HCT116 (cell line): ENCODE measurements at regions not wholly inside any gene's neighbourhood (a gene's known extent, or its start where the extent isn't known, plus 50 kb on each side); places are given as distances from the start of the nearest gene placed in this dataset.

Experiments used
- ATAC-seq: fragments of 200-7000 bp; cut with Tn5 transposase; 2 replicates; pipeline ENCODE4 v1.9.1; 2020; ENCODE audit warnings: mild to moderate bottlenecking, moderate library complexity
- BruUV-seq: library from RNA; stranded (reverse); fragments of 400-500 nt; replicated peaks from 2 replicates; lab custom pipeline; 2021; lab: Mats Ljungman, UMichigan
- CTCF ChIA-PET: fragments of 300-600 bp; sonication (Branson Sonifier 250); formaldehyde crosslinking; loops from one replicate; lab custom pipeline; 2021; ENCODE audit warnings: antibody characterized with exemption; lab: Charles Lee
- POLR2A ChIA-PET: fragments of 300-600, 350-600 bp; sonication (Branson Sonifier 250); formaldehyde crosslinking; loops from one replicate; lab custom pipeline; 2021; ENCODE audit warnings: antibody characterized with exemption; lab: Charles Lee
- RAD21 ChIA-PET, 2 experiments: fragments of 300-600 bp; sonication (Branson Sonifier 250); formaldehyde crosslinking; loops; one replicate each; lab custom pipeline; 2023; ENCODE audit warnings: low total read pairs in 2 of 2; ENCODE audit not compliant: uncharacterized antibody in 2 of 2, unreplicated experiment in 2 of 2, low non-redundant PET in 1 of 2; lab: Charles Lee
- DNase-seq: peaks from one replicate; pipeline ENCODE4 v3.0.0-alpha.2; 2010; ENCODE audit warnings: low read depth, low spot score
- H2AFZ ChIP-seq: fragments of 200-600 bp; shearing (Covaris generic), sonication (generic); 2 replicates; pipeline ENCODE4 v1.6.1; 2017; ENCODE audit warnings: low read depth, mixed run types, mixed read lengths, antibody characterized with exemption, low read length; ENCODE audit not compliant: poor library complexity, severe bottlenecking
- H3K27ac ChIP-seq: 2 replicates; pipeline ENCODE4 v1.5.1; 2012; ENCODE audit warnings: low read depth, low read length
- H3K27me3 ChIP-seq: fragments of 200-600 bp; sonication (generic); 2 replicates; pipeline ENCODE4 v1.6.1; 2016; ENCODE audit warnings: mixed run types, low read length, mixed read lengths; ENCODE audit not compliant: insufficient read depth
- H3K36me3 ChIP-seq, 2 experiments: fragments of 200-500 bp in 1 of 2; fragments of 200-600 bp in 1 of 2; sonication (Bioruptor generic) in 1 of 2; sonication (generic) in 1 of 2; 2 replicates each; pipeline versions ENCODE4 v1.5.1 to v1.6.1; 2014 to 2016; ENCODE audit warnings: low read length in 2 of 2, inconsistent platforms in 1 of 2, mixed read lengths in 1 of 2, mixed run types in 1 of 2; ENCODE audit not compliant: insufficient read depth in 2 of 2, control insufficient read depth in 1 of 2
- H3K4me1 ChIP-seq, 2 experiments: fragments of 200-600 bp in 1 of 2; sonication (generic) in 1 of 2; 2 replicates each; pipeline versions ENCODE4 v1.5.1 to v1.6.1; 2012 to 2017; ENCODE audit warnings: low read length in 2 of 2, inconsistent platforms in 1 of 2, mild to moderate bottlenecking in 1 of 2, mixed read lengths in 1 of 2, mixed run types in 1 of 2, moderate library complexity in 1 of 2; ENCODE audit not compliant: insufficient read depth in 2 of 2, control insufficient read depth in 1 of 2
- H3K4me2 ChIP-seq: fragments of 200-600 bp; sonication (generic); 2 replicates; pipeline ENCODE4 v1.6.1; 2017; ENCODE audit warnings: mixed run types, low read length, mixed read lengths
- H3K4me3 ChIP-seq, 2 experiments: fragments of 200-600 bp in 1 of 2; sonication (generic) in 1 of 2; replicated peaks in 1 of 2; 2 replicates each; pipeline ENCODE4 v1.5.1; 2011 to 2016; ENCODE audit warnings: low read length in 2 of 2, control low read depth in 1 of 2, low read depth in 1 of 2, mild to moderate bottlenecking in 1 of 2, mixed read lengths in 1 of 2, mixed run types in 1 of 2
- H3K79me2 ChIP-seq: fragments of 200-600 bp; sonication (generic); 2 replicates; pipeline ENCODE4 v1.6.1; 2017; ENCODE audit warnings: mild to moderate bottlenecking, mixed run types, low read length, moderate library complexity, mixed read lengths; ENCODE audit not compliant: insufficient read depth
- H3K9ac ChIP-seq: fragments of 200-600 bp; sonication (generic); 2 replicates; pipeline ENCODE4 v1.6.1; 2016; ENCODE audit warnings: low read length, mixed read lengths
- H3K9me2 ChIP-seq: fragments of 200-600 bp; sonication (generic), shearing (Covaris generic); 2 replicates; pipeline ENCODE4 v1.6.1; 2017; ENCODE audit warnings: mixed run types, mild to moderate bottlenecking, moderate library complexity; ENCODE audit not compliant: insufficient read depth
- H3K9me3 ChIP-seq, 2 experiments: fragments of 200-500 bp in 1 of 2; fragments of 200-600 bp in 1 of 2; sonication (Bioruptor generic) in 1 of 2; sonication (generic) in 1 of 2; 2 replicates each; pipeline ENCODE4 v1.6.1; 2014 to 2017; ENCODE audit warnings: low read length in 2 of 2, mixed read lengths in 2 of 2, inconsistent platforms in 1 of 2, low read depth in 1 of 2, mild to moderate bottlenecking in 1 of 2, mixed run types in 1 of 2, moderate library complexity in 1 of 2; ENCODE audit not compliant: control insufficient read depth in 1 of 2, insufficient read depth in 1 of 2
- H4K20me1 ChIP-seq: fragments of 200-600 bp; sonication (generic), shearing (Covaris generic); 2 replicates; pipeline ENCODE4 v1.6.1; 2017; ENCODE audit warnings: mixed run types, mild to moderate bottlenecking, moderate library complexity; ENCODE audit not compliant: insufficient read depth
- CBX3 ChIP-seq: IDR thresholded peaks from 2 replicates; pipeline ENCODE4 v1.6.1; 2012; ENCODE audit warnings: low read depth
- CEBPB ChIP-seq: IDR thresholded peaks from 2 replicates; pipeline ENCODE4 v1.6.1; 2012; ENCODE audit warnings: low read depth
- ELF1 ChIP-seq: IDR thresholded peaks from 2 replicates; pipeline ENCODE4 v1.6.1; 2012; ENCODE audit warnings: low read depth, borderline replicate concordance
- EZH2 ChIP-seq: fragments of 200-600 bp; sonication (generic); IDR thresholded peaks from 2 replicates; pipeline ENCODE4 v1.6.1; 2017; ENCODE audit warnings: antibody characterized with exemption, mixed run types
- EZH2phosphoT487 ChIP-seq: fragments of 200-600 bp; IDR thresholded peaks from 2 replicates; pipeline ENCODE4 v1.6.1; 2018; ENCODE audit warnings: antibody characterized with exemption, borderline replicate concordance
- FOSL1 ChIP-seq: IDR thresholded peaks from 2 replicates; pipeline ENCODE4 v1.6.1; 2012; ENCODE audit warnings: low read depth
- POLR2A ChIP-seq: IDR thresholded peaks from 2 replicates; pipeline ENCODE4 v1.7.0; 2011; ENCODE audit warnings: borderline replicate concordance; ENCODE audit not compliant: insufficient read depth, insufficient read length; ENCODE audit errors: extremely low read depth
- POLR2AphosphoS5 ChIP-seq: IDR thresholded peaks from 2 replicates; pipeline ENCODE4 v1.6.1; 2011; ENCODE audit warnings: mild to moderate bottlenecking, low read depth, low read length, moderate library complexity
- SP1 ChIP-seq: IDR thresholded peaks from 2 replicates; pipeline ENCODE4 v1.6.1; 2012; ENCODE audit warnings: low read depth
- TCF7L2 ChIP-seq: IDR thresholded peaks from 2 replicates; pipeline ENCODE4 v1.7.0; 2011; ENCODE audit warnings: borderline replicate concordance, inconsistent platforms; ENCODE audit not compliant: insufficient read depth, insufficient read length; ENCODE audit errors: extremely low read depth
- YY1 ChIP-seq: IDR thresholded peaks from 2 replicates; pipeline ENCODE4 v1.6.1; 2011; ENCODE audit warnings: low read length, low read depth, moderate library complexity, mild to moderate bottlenecking; ENCODE audit not compliant: insufficient replicate concordance; ENCODE audit errors: extremely low read depth
- ZFX ChIP-seq: fragments of 450-650 bp; IDR thresholded peaks from 2 replicates; pipeline ENCODE4 v1.6.1; 2017
- intact Hi-C: fragments of 100-400 bp; cut with micrococcal nuclease; formaldehyde crosslinking; loops from 2 replicates; pipeline ENCODE4 v1.10.0; 2022
- TF ChIP-seq, protein P1 (sequence below): IDR thresholded peaks from 2 replicates; pipeline ENCODE4 v1.6.1; 2012; ENCODE audit warnings: low read depth
- TF ChIP-seq, protein P2 (sequence below): IDR thresholded peaks from 2 replicates; pipeline ENCODE4 v1.6.1; 2012
- TF ChIP-seq, protein P3 (sequence below): IDR thresholded peaks from 2 replicates; pipeline ENCODE4 v1.6.1; 2011; ENCODE audit warnings: mild to moderate bottlenecking, low read length, moderate library complexity; ENCODE audit not compliant: insufficient replicate concordance; ENCODE audit errors: extremely low read depth

DNA sequence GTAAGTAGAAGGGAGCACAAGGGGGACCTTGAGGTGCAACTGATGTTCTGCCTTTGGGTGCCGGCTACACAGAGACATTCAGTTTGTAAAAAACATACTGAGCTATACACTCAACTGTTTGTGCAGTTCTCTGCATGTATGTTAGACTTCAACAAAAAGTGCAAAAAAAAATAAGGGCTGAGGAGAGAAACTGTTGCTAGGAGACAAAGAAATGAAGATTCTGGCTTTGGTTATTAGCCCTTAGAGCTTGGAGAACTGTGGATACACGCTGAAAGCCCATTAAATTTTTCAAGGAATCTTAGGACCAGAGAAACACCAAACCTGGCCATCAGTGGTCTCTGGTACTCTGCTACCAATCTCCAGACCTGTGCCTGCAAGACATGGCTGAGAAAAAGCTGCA, 207.6 kb upstream of the NSMCE3 start:
- no peaks in the 10 kb centered on the region for H3K36me3 ChIP-seq
- no peaks in the 10 kb centered on the region for H4K20me1 ChIP-seq
- peaks cover 6% of the 10 kb centered on the region; the same call in 1 of the 2 replicates for H3K27me3 ChIP-seq
- intact Hi-C loops = no loop called here
- no TSS peak for BruUV-seq
- H3K9me2 ChIP-seq = no peaks in the 10 kb centered on the region
- ChIA-PET POLR2A (no interaction called here), RAD21 (no interaction called here), CTCF (no interaction called here)
- no peak overlapping the region for H3K4me2 ChIP-seq
- H3K4me1 ChIP-seq = no peaks in the 10 kb centered on the region
- no peaks in the 10 kb centered on the region for H3K9me3 ChIP-seq
- no peak overlapping the region for H3K4me3 ChIP-seq
- no peak overlapping the region for H3K9ac ChIP-seq
- TF ChIP-seq POLR2A = no peak
- TF ChIP-seq EZH2phosphoT487 = no peak
- no peak for TF ChIP-seq CBX3
- ATAC-seq (no peak), DNase-seq (no peak)
- H2AFZ ChIP-seq = no peak overlapping the region
- no peak overlapping the region for H3K27ac ChIP-seq
- H3K79me2 ChIP-seq = no peaks in the 10 kb centered on the region

DNA sequence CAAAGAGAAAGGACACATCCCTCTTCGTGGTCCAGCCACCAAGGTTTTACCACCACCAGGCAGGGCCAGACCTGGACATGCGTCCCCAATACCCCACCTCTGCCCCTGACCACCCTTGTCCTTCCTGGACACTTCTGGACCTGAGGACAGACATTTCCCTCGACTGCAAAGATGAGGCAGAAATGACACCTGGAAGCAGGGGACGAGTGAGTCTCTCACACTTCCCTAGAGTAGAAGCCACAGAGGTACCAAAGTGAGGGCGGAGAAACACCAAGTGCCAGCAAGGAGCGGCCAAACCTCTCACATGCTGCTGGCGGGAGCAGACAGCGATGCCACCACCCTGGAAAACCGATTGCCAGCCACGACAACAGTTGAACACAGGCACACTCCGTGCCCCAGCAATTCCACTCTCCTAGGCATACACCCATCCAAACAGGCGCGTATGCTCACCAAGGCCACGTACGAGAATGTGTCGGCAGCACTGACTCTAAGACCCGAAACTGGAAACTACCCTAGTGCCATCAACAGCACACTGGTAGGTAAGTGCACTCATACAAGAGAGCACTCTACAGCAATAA, 207.0 kb upstream of the NSMCE3 start:
- intact Hi-C loops = no loop called here
- H3K79me2 ChIP-seq = no peaks in the 10 kb centered on the region
- no peak overlapping the region for H3K9ac ChIP-seq
- H2AFZ ChIP-seq = no peak overlapping the region
- ATAC-seq (no peak), DNase-seq (no peak)
- no peak overlapping the region for H3K4me3 ChIP-seq
- RAD21 ChIA-PET = no interaction called here
- no peaks in the 10 kb centered on the region for H4K20me1 ChIP-seq
- CTCF ChIA-PET = no interaction called here
- no peak overlapping the region for H3K27ac ChIP-seq
- no peaks in the 10 kb centered on the region for H3K9me2 ChIP-seq
- BruUV-seq = no TSS peak
- POLR2A ChIA-PET = no interaction called here
- no peaks in the 10 kb centered on the region for H3K9me3 ChIP-seq
- no peaks in the 10 kb centered on the region for H3K4me1 ChIP-seq
- peaks cover 5% of the 10 kb centered on the region; the same call in 1 of the 2 replicates for H3K27me3 ChIP-seq
- no peak overlapping the region for H3K4me2 ChIP-seq
- H3K36me3 ChIP-seq = no peaks in the 10 kb centered on the region
- no peak for TF ChIP-seq CEBPB
- no peak for TF ChIP-seq ZFX
- TF ChIP-seq, protein P1, sequence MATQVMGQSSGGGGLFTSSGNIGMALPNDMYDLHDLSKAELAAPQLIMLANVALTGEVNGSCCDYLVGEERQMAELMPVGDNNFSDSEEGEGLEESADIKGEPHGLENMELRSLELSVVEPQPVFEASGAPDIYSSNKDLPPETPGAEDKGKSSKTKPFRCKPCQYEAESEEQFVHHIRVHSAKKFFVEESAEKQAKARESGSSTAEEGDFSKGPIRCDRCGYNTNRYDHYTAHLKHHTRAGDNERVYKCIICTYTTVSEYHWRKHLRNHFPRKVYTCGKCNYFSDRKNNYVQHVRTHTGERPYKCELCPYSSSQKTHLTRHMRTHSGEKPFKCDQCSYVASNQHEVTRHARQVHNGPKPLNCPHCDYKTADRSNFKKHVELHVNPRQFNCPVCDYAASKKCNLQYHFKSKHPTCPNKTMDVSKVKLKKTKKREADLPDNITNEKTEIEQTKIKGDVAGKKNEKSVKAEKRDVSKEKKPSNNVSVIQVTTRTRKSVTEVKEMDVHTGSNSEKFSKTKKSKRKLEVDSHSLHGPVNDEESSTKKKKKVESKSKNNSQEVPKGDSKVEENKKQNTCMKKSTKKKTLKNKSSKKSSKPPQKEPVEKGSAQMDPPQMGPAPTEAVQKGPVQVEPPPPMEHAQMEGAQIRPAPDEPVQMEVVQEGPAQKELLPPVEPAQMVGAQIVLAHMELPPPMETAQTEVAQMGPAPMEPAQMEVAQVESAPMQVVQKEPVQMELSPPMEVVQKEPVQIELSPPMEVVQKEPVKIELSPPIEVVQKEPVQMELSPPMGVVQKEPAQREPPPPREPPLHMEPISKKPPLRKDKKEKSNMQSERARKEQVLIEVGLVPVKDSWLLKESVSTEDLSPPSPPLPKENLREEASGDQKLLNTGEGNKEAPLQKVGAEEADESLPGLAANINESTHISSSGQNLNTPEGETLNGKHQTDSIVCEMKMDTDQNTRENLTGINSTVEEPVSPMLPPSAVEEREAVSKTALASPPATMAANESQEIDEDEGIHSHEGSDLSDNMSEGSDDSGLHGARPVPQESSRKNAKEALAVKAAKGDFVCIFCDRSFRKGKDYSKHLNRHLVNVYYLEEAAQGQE = no peak
- TF ChIP-seq YY1 = no peak
- no peak for TF ChIP-seq FOSL1
- no peak for TF ChIP-seq CBX3
- TF ChIP-seq, protein P2, sequence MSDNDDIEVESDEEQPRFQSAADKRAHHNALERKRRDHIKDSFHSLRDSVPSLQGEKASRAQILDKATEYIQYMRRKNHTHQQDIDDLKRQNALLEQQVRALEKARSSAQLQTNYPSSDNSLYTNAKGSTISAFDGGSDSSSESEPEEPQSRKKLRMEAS = no peak
- TF ChIP-seq TCF7L2 = no peak
- no peak for TF ChIP-seq POLR2AphosphoS5
- TF ChIP-seq SP1 = no peak
- TF ChIP-seq, protein P3, sequence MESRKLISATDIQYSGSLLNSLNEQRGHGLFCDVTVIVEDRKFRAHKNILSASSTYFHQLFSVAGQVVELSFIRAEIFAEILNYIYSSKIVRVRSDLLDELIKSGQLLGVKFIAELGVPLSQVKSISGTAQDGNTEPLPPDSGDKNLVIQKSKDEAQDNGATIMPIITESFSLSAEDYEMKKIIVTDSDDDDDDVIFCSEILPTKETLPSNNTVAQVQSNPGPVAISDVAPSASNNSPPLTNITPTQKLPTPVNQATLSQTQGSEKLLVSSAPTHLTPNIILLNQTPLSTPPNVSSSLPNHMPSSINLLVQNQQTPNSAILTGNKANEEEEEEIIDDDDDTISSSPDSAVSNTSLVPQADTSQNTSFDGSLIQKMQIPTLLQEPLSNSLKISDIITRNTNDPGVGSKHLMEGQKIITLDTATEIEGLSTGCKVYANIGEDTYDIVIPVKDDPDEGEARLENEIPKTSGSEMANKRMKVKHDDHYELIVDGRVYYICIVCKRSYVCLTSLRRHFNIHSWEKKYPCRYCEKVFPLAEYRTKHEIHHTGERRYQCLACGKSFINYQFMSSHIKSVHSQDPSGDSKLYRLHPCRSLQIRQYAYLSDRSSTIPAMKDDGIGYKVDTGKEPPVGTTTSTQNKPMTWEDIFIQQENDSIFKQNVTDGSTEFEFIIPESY = no peak
- TF ChIP-seq ELF1 = no peak
- TF ChIP-seq EZH2 = no peak
